ENCODE measurements at regions not wholly inside any gene's neighbourhood (a gene's known extent, or its start where the extent isn't known, plus 50 kb on each side); places are given as distances from the start of the nearest gene placed in this dataset.

- Histone ChIP-seq H3K36me3 (replicated peaks in 1 of 2; ENCODE audit: control insufficient read depth in 1 of 2, insufficient read depth in 2 of 2, low read length in 2 of 2) (no peaks in the 10 kb centered on the region), H3K79me2 (ENCODE audit: insufficient read depth, low read length) (no peaks in the 10 kb centered on the region), H3K4me2 (ENCODE audit: low read depth, low read length) (no peak overlapping the region), H3K27ac (ENCODE audit: extremely low read length, insufficient read depth, low read length) (no peak overlapping the region), H3K9me3 (ENCODE audit: low read length) (no peaks in the 10 kb centered on the region), H3K4me1 (ENCODE audit: insufficient read depth, low read length) (no peaks in the 10 kb centered on the region), H4K20me1 (ENCODE audit: insufficient read depth, low read length) (no peaks in the 10 kb centered on the region), H2AFZ (ENCODE audit: low read length) (no peak overlapping the region), H3K4me3 (replicated peaks in 1 of 3; ENCODE audit: insufficient read depth in 1 of 3, low read depth in 2 of 3, low read length in 3 of 3) (no peak overlapping the region), H3K9ac (ENCODE audit: insufficient read depth, low read depth, low read length) (no peak overlapping the region), H3K27me3 (ENCODE audit: control insufficient read depth in 1 of 2, insufficient read depth in 2 of 2, low read length in 2 of 2) (no peaks in the 10 kb centered on the region)
- in situ Hi-C loops (cut with HindIII; ENCODE audit: extremely low pct_ligation_motif_present, low pct_unique_long_range_greater_than_20kb) (no loop called here), intact Hi-C loops (cut with micrococcal nuclease; ENCODE audit: unreplicated experiment) (no loop called here)
- WGBS (ENCODE audit: low lambda C conversion rate): 5% methylated on average over 2 of the region's 2 CpGs
- ATAC-seq (no peak), DNase-seq (ENCODE audit: low spot score) (no peak), FAIRE-seq (no peak)
- TF ChIP-seq ZNF441 (CRISPR knock-in tag; IDR thresholded peaks at IDR 0.05; ENCODE audit: borderline replicate concordance) (no peak), PCBP2 (optimal IDR thresholded peaks at IDR 0.05; ENCODE audit: low read depth, low read length, poor library complexity, severe bottlenecking) (no peak), DR1 (CRISPR knock-in tag; IDR thresholded peaks at IDR 0.05) (no peak), ZNF30 (CRISPR knock-in tag; IDR thresholded peaks at IDR 0.05) (no peak), RERE (CRISPR knock-in tag; IDR thresholded peaks at IDR 0.05; ENCODE audit: low read depth) (no peak), GLI4 (CRISPR knock-in tag; IDR thresholded peaks at IDR 0.05; ENCODE audit: borderline replicate concordance) (no peak), U2AF2 (IDR thresholded peaks at IDR 0.05; ENCODE audit: low read depth, low read length) (no peak), ZNF225 (CRISPR knock-in tag; IDR thresholded peaks at IDR 0.05) (no peak)
- BruUV-seq (replicated peaks): no TSS peak
- ChIA-PET POLR2A (no interaction called here), CTCF (ENCODE audit: low intra/inter-chr PET ratio, low total read pairs) (no interaction called here)
These were observed 128.0 kb downstream of the GMNC start for GRCh38 chr3:190734490-190734889.

Measured in HepG2 (cell line).